B cell (primary cell): ENCODE measurements at regions not wholly inside any gene's neighbourhood (a gene's known extent, or its start where the extent isn't known, plus 50 kb on each side); places are given as distances from the start of the nearest gene placed in this dataset.

Source experiments
- ATAC-seq: fragments of 200-7000 bp; cut with Tn5 transposase; one replicate; pipeline ENCODE4 v1.10.0; 2021; ENCODE audit warnings: low read depth, mild to moderate bottlenecking, moderate number of reproducible peaks, moderate library complexity
- CTCF ChIA-PET: fragments of 350-600 bp; sonication (Branson Sonifier 250); formaldehyde crosslinking; loops from one replicate; lab custom pipeline; 2021; ENCODE audit warnings: antibody characterized with exemption, inconsistent platforms; lab: Charles Lee
- POLR2A ChIA-PET: fragments of 350-600 bp; sonication (Branson Sonifier 250); formaldehyde crosslinking; loops from one replicate; lab custom pipeline; 2021; ENCODE audit warnings: antibody characterized with exemption; lab: Charles Lee
- DNase-seq: peaks from one replicate; pipeline ENCODE4 v3.0.0; 2013
- H2AFZ ChIP-seq: 2 replicates; pipeline ENCODE4 v1.6.1; 2012; ENCODE audit warnings: mild to moderate bottlenecking, low read depth, low read length; ENCODE audit not compliant: insufficient read depth, poor library complexity, severe bottlenecking
- H3K27ac ChIP-seq, 2 donors: 1 replicate in 1 of 2; 2 replicates in 1 of 2; pipeline ENCODE4 v1.5.1; 2012 to 2013; ENCODE audit warnings: low read length in 2 of 2, mild to moderate bottlenecking in 2 of 2, moderate library complexity in 1 of 2
- H3K27me3 ChIP-seq, 4 experiments: fragments of 200-600 bp in 1 of 4; sonication (generic) in 1 of 4; replicated peaks in 1 of 4; 1 replicate in 2 of 4; 2 replicates in 2 of 4; pipeline versions ENCODE4 v1.6.1 to v1.7.0; 2013 to 2016; ENCODE audit warnings: low read length in 3 of 4, mild to moderate bottlenecking in 2 of 4, mixed read lengths in 1 of 4, moderate library complexity in 1 of 4; ENCODE audit not compliant: insufficient read depth in 4 of 4, control insufficient read depth in 3 of 4; ENCODE audit errors: control extremely low read depth in 1 of 4
- H3K36me3 ChIP-seq, 2 experiments: replicated peaks in 1 of 2; 1 replicate in 1 of 2; 2 replicates in 1 of 2; pipeline versions ENCODE4 v1.6.1 to v1.7.1; 2013; ENCODE audit warnings: low read length in 1 of 2; ENCODE audit not compliant: insufficient read depth in 2 of 2, control insufficient read depth in 1 of 2; ENCODE audit errors: control extremely low read depth in 1 of 2, extremely low read depth in 1 of 2
- H3K4me1 ChIP-seq, 2 donors: fragments of 200-600 bp in 1 of 2; sonication (generic) in 1 of 2; 1 replicate in 1 of 2; 2 replicates in 1 of 2; pipeline versions ENCODE4 v1.5.1 to v1.6.1; 2013 to 2017; ENCODE audit warnings: low read length in 2 of 2; ENCODE audit not compliant: control insufficient read depth in 2 of 2, insufficient read depth in 2 of 2
- H3K4me2 ChIP-seq: replicated peaks from 2 replicates; pipeline ENCODE3; 2012; ENCODE audit warnings: mild to moderate bottlenecking, low read depth, low read length; ENCODE audit not compliant: poor library complexity, severe bottlenecking
- H3K4me3 ChIP-seq, 5 experiments: fragments of 200-600 bp in 1 of 5; sonication (generic) in 1 of 5; 1 replicate in 3 of 5; 2 replicates in 2 of 5; pipeline versions ENCODE4 v1.5.1 to v1.7.0; 2011 to 2016; ENCODE audit warnings: low read length in 4 of 5, mild to moderate bottlenecking in 4 of 5, low read depth in 2 of 5, control low read depth in 1 of 5, moderate library complexity in 1 of 5; ENCODE audit not compliant: insufficient read depth in 1 of 5; ENCODE audit errors: control extremely low read depth in 1 of 5, extremely low read depth in 1 of 5
- H3K79me2 ChIP-seq: fragments of 200-600 bp; sonication (generic); one replicate; pipeline ENCODE4 v1.6.0; 2016; ENCODE audit warnings: low read length; ENCODE audit not compliant: control insufficient read depth, insufficient read depth
- H3K9ac ChIP-seq: fragments of 200-600 bp; sonication (generic); 2 replicates; pipeline ENCODE4 v1.6.1; 2017; ENCODE audit warnings: mild to moderate bottlenecking, low read length, moderate library complexity
- H3K9me3 ChIP-seq, 3 donors: one replicate each; pipeline versions ENCODE4 v1.6.1 to v1.7.1; 2013; ENCODE audit warnings: low read length in 2 of 3; ENCODE audit not compliant: control insufficient read depth in 2 of 3, insufficient read depth in 1 of 3; ENCODE audit errors: control extremely low read depth in 1 of 3
- H4K20me1 ChIP-seq: 2 replicates; pipeline ENCODE4 v1.6.0; 2012; ENCODE audit warnings: mild to moderate bottlenecking, low read length; ENCODE audit not compliant: insufficient read depth, control insufficient read depth, poor library complexity, severe bottlenecking
- H3K27ac Mint-ChIP-seq: one replicate; pipeline ENCODE4 v1.8.0; 2021; ENCODE audit warnings: mixed read lengths
- H3K27me3 Mint-ChIP-seq: one replicate; pipeline ENCODE4 v1.8.0; 2021; ENCODE audit warnings: mixed read lengths
- H3K4me1 Mint-ChIP-seq: one replicate; pipeline ENCODE4 v1.8.0; 2021; ENCODE audit warnings: mixed read lengths
- H3K4me3 Mint-ChIP-seq: one replicate; pipeline ENCODE4 v1.8.0; 2021; ENCODE audit warnings: mixed read lengths
- H3K9me3 Mint-ChIP-seq: one replicate; pipeline ENCODE4 v1.8.0; 2022; ENCODE audit warnings: mixed read lengths; ENCODE audit not compliant: insufficient read depth
- CTCF ChIP-seq: fragments of 200-600 bp; IDR thresholded peaks from one replicate; pipeline ENCODE4 v1.8.0; 2022; ENCODE audit warnings: antibody characterized with exemption, mild to moderate bottlenecking
- EZH2 ChIP-seq: IDR thresholded peaks from 2 replicates; pipeline ENCODE4 v1.6.1; 2012; ENCODE audit warnings: borderline replicate concordance, low read depth, mild to moderate bottlenecking, moderate library complexity, low read length; ENCODE audit not compliant: insufficient read depth, poor library complexity, severe bottlenecking
- WGBS: methylation state at CpG from one replicate; pipeline ENCODE4 v1.1.5; 2013; ENCODE audit warnings: missing lambda C conversion rate; ENCODE audit not compliant: insufficient coverage; 5-methylcytosine and 5-hydroxymethylcytosine counted together
- intact Hi-C: fragments of 100-400 bp; cut with micrococcal nuclease; formaldehyde crosslinking; loops from one replicate; pipeline ENCODE4 v1.10.0; 2022

- H3K27me3 Mint-ChIP-seq: no peaks in the 10 kb centered on the region
- intact Hi-C loops: no loop called here
- no peak overlapping the region for H3K9ac ChIP-seq
- H3K4me1 ChIP-seq: no peaks in the 10 kb centered on the region
- H3K4me3 Mint-ChIP-seq: no peak overlapping the region
- no peak overlapping the region for H3K27ac Mint-ChIP-seq
- no peak overlapping the region for H3K4me2 ChIP-seq
- no peak overlapping the region for H2AFZ ChIP-seq
- no peak overlapping the region for H3K4me3 ChIP-seq
- H3K27me3 ChIP-seq: no peaks in the 10 kb centered on the region
- POLR2A ChIA-PET: no interaction called here
- CTCF ChIA-PET: no interaction called here
- H4K20me1 ChIP-seq: no peaks in the 10 kb centered on the region
- ATAC-seq (no peak), DNase-seq (no peak)
- peaks cover under 1% of the 10 kb centered on the region for H3K4me1 Mint-ChIP-seq
- no peaks in the 10 kb centered on the region for H3K9me3 Mint-ChIP-seq
- no peaks in the 10 kb centered on the region for H3K36me3 ChIP-seq
- 40% methylated on average over 2 of the region's 3 CpGs for WGBS
- peaks cover 3 to 4% (median 3%) of the 10 kb centered on the region in 3 donors for H3K9me3 ChIP-seq
- TF ChIP-seq CTCF: no peak
- no peak for TF ChIP-seq EZH2
- no peaks in the 10 kb centered on the region for H3K79me2 ChIP-seq
- H3K27ac ChIP-seq: no peak overlapping the region
Observed at GRCh38 chr4:85414972-85415371, 60.0 kb upstream of the ARHGAP24 start.

GRCh38 chr4:85416094-85416493 is 58.9 kb upstream of the ARHGAP24 start:
- no peak overlapping the region for H3K27ac Mint-ChIP-seq
- H3K9me3 Mint-ChIP-seq: no peaks in the 10 kb centered on the region
- WGBS: no CpG with 5 or more reads among the region's 2 CpGs
- H3K27me3 Mint-ChIP-seq: no peaks in the 10 kb centered on the region
- TF ChIP-seq CTCF (no peak), EZH2 (no peak)
- H2AFZ ChIP-seq: no peak overlapping the region
- H3K27ac ChIP-seq: no peak overlapping the region
- peaks cover 3 to 4% (median 3%) of the 10 kb centered on the region in 3 donors for H3K9me3 ChIP-seq
- no peak overlapping the region for H3K4me2 ChIP-seq
- CTCF ChIA-PET: no interaction called here
- H4K20me1 ChIP-seq: no peaks in the 10 kb centered on the region
- peaks cover 0 to 4% of the 10 kb centered on the region in 2 donors for H3K4me1 ChIP-seq
- no peaks in the 10 kb centered on the region for H3K27me3 ChIP-seq
- intact Hi-C loops: no loop called here
- no peak overlapping the region for H3K4me3 ChIP-seq
- no peak overlapping the region for H3K4me3 Mint-ChIP-seq
- POLR2A ChIA-PET: no interaction called here
- ATAC-seq: no peak
- H3K4me1 Mint-ChIP-seq: peaks cover 9% of the 10 kb centered on the region
- DNase-seq: no peak
- H3K36me3 ChIP-seq: no peaks in the 10 kb centered on the region
- no peak overlapping the region for H3K9ac ChIP-seq
- no peaks in the 10 kb centered on the region for H3K79me2 ChIP-seq
